ENCODE measurements at regions not wholly inside any gene's neighbourhood (a gene's known extent, or its start where the extent isn't known, plus 50 kb on each side); places are given as distances from the start of the nearest gene placed in this dataset.

GRCh38 chr18:68431922-68432198 lies 283.0 kb downstream of the TMX3 start:
- no peak for TF ChIP-seq POLR2A (IDR thresholded peaks at IDR 0.05)
- TF ChIP-seq, protein P1, sequence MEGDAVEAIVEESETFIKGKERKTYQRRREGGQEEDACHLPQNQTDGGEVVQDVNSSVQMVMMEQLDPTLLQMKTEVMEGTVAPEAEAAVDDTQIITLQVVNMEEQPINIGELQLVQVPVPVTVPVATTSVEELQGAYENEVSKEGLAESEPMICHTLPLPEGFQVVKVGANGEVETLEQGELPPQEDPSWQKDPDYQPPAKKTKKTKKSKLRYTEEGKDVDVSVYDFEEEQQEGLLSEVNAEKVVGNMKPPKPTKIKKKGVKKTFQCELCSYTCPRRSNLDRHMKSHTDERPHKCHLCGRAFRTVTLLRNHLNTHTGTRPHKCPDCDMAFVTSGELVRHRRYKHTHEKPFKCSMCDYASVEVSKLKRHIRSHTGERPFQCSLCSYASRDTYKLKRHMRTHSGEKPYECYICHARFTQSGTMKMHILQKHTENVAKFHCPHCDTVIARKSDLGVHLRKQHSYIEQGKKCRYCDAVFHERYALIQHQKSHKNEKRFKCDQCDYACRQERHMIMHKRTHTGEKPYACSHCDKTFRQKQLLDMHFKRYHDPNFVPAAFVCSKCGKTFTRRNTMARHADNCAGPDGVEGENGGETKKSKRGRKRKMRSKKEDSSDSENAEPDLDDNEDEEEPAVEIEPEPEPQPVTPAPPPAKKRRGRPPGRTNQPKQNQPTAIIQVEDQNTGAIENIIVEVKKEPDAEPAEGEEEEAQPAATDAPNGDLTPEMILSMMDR (IDR thresholded peaks at IDR 0.05), result no peak
